Fibroblast of lung (primary cell): ENCODE measurements at regions not wholly inside any gene's neighbourhood (a gene's known extent, or its start where the extent isn't known, plus 50 kb on each side); places are given as distances from the start of the nearest gene placed in this dataset.

ENCODE experiments used
- DNase-seq, 2 donors: peaks; one replicate each; pipeline versions ENCODE4 v3.0.0 to v3.0.0-alpha.2; 2010; ENCODE audit warnings: low read depth in 2 of 2
- H2AFZ ChIP-seq: 2 replicates; pipeline ENCODE4 v1.5.1; 2012; ENCODE audit warnings: low read length, control low read depth, inconsistent platforms
- H3K27ac ChIP-seq: 2 replicates; pipeline ENCODE4 v1.5.1; 2011; ENCODE audit warnings: low read length, control low read depth; ENCODE audit not compliant: insufficient read depth
- H3K27me3 ChIP-seq: 2 replicates; pipeline ENCODE4 v1.5.1; 2011; ENCODE audit warnings: mild to moderate bottlenecking, low read length; ENCODE audit not compliant: control insufficient read depth, insufficient read depth
- H3K36me3 ChIP-seq: 2 replicates; pipeline ENCODE4 v1.5.1; 2011; ENCODE audit warnings: low read length; ENCODE audit not compliant: control insufficient read depth, insufficient read depth
- H3K4me1 ChIP-seq: 2 replicates; pipeline ENCODE4 v1.5.1; 2011; ENCODE audit warnings: low read length; ENCODE audit not compliant: control insufficient read depth, insufficient read depth; ENCODE audit errors: extremely low read depth
- H3K4me2 ChIP-seq: 2 replicates; pipeline ENCODE4 v1.5.1; 2011; ENCODE audit warnings: low read length, control low read depth; ENCODE audit not compliant: insufficient read depth; ENCODE audit errors: extremely low read depth
- H3K4me3 ChIP-seq, 4 experiments: fragments of 200-600 bp in 1 of 4; sonication (generic) in 1 of 4; replicated peaks in 1 of 4; 2 replicates each; pipeline ENCODE4 v1.5.1; 2011 to 2016; ENCODE audit warnings: low read length in 4 of 4, low read depth in 3 of 4, mild to moderate bottlenecking in 3 of 4, control low read depth in 2 of 4, inconsistent platforms in 1 of 4, mixed read lengths in 1 of 4; ENCODE audit not compliant: insufficient read depth in 1 of 4; ENCODE audit errors: control extremely low read depth in 1 of 4
- H3K79me2 ChIP-seq: 2 replicates; pipeline ENCODE4 v1.5.1; 2012; ENCODE audit warnings: mild to moderate bottlenecking, low read length, inconsistent platforms; ENCODE audit not compliant: control insufficient read depth, insufficient read depth
- H3K9ac ChIP-seq: 2 replicates; pipeline ENCODE4 v1.5.1; 2011; ENCODE audit warnings: mild to moderate bottlenecking, low read length, control low read depth; ENCODE audit not compliant: insufficient read depth
- H3K9me3 ChIP-seq: 2 replicates; pipeline ENCODE4 v1.5.1; 2012; ENCODE audit warnings: low read depth, low read length; ENCODE audit not compliant: control insufficient read depth, insufficient read depth
- H4K20me1 ChIP-seq: 2 replicates; pipeline ENCODE4 v1.5.1; 2011; ENCODE audit warnings: low read length; ENCODE audit not compliant: control insufficient read depth, insufficient read depth; ENCODE audit errors: extremely low read depth
- CTCF ChIP-seq, 2 donors: IDR thresholded peaks in 1 of 2; conservative IDR thresholded peaks in 1 of 2; 1 replicate in 1 of 2; 2 replicates in 1 of 2; pipeline ENCODE4 v1.5.1; 2011 to 2012; ENCODE audit warnings: low read length in 2 of 2, control low read depth in 1 of 2, inconsistent platforms in 1 of 2, low read depth in 1 of 2, mild to moderate bottlenecking in 1 of 2
- EZH2 ChIP-seq: IDR thresholded peaks from 2 replicates; pipeline ENCODE4 v1.5.1; 2012; ENCODE audit warnings: low read length, control low read depth, mild to moderate bottlenecking; ENCODE audit errors: missing control alignments

GRCh38 chr12:4030929-4031702 lies 157.9 kb upstream of the PARP11 start:
- H3K9ac ChIP-seq = peak overlapping the region; percentile 72
- H3K4me3 ChIP-seq = peak overlapping the region in 2 of 4 experiments; percentile 21 to 41
- no peaks in the 10 kb centered on the region for H3K36me3 ChIP-seq
- no peaks in the 10 kb centered on the region for H3K79me2 ChIP-seq
- no peaks in the 10 kb centered on the region for H4K20me1 ChIP-seq
- H3K9me3 ChIP-seq = no peaks in the 10 kb centered on the region
- no peaks in the 10 kb centered on the region for H3K27me3 ChIP-seq
- H3K27ac ChIP-seq = peak overlapping the region; percentile 75
- TF ChIP-seq EZH2 (no peak), CTCF (conservative IDR thresholded peaks at IDR 0.05 in 1 of 2, IDR thresholded peaks at IDR 0.05 in 1 of 2; ENCODE audit: low read depth in 1 of 2, low read length in 2 of 2) (no peak)
- H3K4me1 ChIP-seq = peaks cover 4% of the 10 kb centered on the region
- H2AFZ ChIP-seq = peak overlapping the region; percentile 50
- peak overlapping the region; percentile 63 for H3K4me2 ChIP-seq
- DNase-seq = peak; percentile 98

- Histone ChIP-seq H3K27ac (no peak overlapping the region), H2AFZ (no peak overlapping the region)
- no peak for DNase-seq
Measured at GRCh38 chr12:4027412-4027811, 154.2 kb upstream of the PARP11 start.

GRCh38 chr12:4026517-4026916 lies 153.3 kb upstream of the PARP11 start:
- no peaks in the 10 kb centered on the region for H3K36me3 ChIP-seq
- H3K9ac ChIP-seq = no peak overlapping the region
- no peak overlapping the region for H2AFZ ChIP-seq
- H3K79me2 ChIP-seq = no peaks in the 10 kb centered on the region
- TF ChIP-seq EZH2 (no peak), CTCF (conservative IDR thresholded peaks at IDR 0.05 in 1 of 2, IDR thresholded peaks at IDR 0.05 in 1 of 2; ENCODE audit: low read depth in 1 of 2, low read length in 2 of 2) (no peak)
- peaks cover 1% of the 10 kb centered on the region for H3K4me1 ChIP-seq
- no peaks in the 10 kb centered on the region for H3K9me3 ChIP-seq
- no peak for DNase-seq
- no peak overlapping the region for H3K4me3 ChIP-seq
- no peaks in the 10 kb centered on the region for H4K20me1 ChIP-seq
- H3K27me3 ChIP-seq = no peaks in the 10 kb centered on the region
- H3K4me2 ChIP-seq = no peak overlapping the region
- no peak overlapping the region for H3K27ac ChIP-seq

More at GRCh38 chr12:4027412-4027811, 154.2 kb upstream of the PARP11 start:
- H3K9ac ChIP-seq = no peak overlapping the region
- no peaks in the 10 kb centered on the region for H3K9me3 ChIP-seq
- no peaks in the 10 kb centered on the region for H3K36me3 ChIP-seq
- no peaks in the 10 kb centered on the region for H4K20me1 ChIP-seq
- no peak for TF ChIP-seq EZH2
- no peak for TF ChIP-seq CTCF (conservative IDR thresholded peaks at IDR 0.05 in 1 of 2, IDR thresholded peaks at IDR 0.05 in 1 of 2; ENCODE audit: low read depth in 1 of 2, low read length in 2 of 2)
- no peak overlapping the region for H3K4me2 ChIP-seq
- no peak overlapping the region for H3K4me3 ChIP-seq
- H3K4me1 ChIP-seq = peaks cover 4% of the 10 kb centered on the region
- no peaks in the 10 kb centered on the region for H3K27me3 ChIP-seq
- H3K79me2 ChIP-seq = no peaks in the 10 kb centered on the region
